ENCODE measurements at regions not wholly inside any gene's neighbourhood (a gene's known extent, or its start where the extent isn't known, plus 50 kb on each side); places are given as distances from the start of the nearest gene placed in this dataset.

- TF ChIP-seq ASH2L (IDR thresholded peaks at IDR 0.05; ENCODE audit: low read length) (no peak), ZNF274 (IDR thresholded peaks at IDR 0.05; ENCODE audit: borderline replicate concordance, extremely low read depth, low read length) (no peak), POLR2AphosphoS5 (IDR thresholded peaks at IDR 0.05; ENCODE audit: low read depth, low read length) (peak; percentile 71), POLR2A (IDR thresholded peaks at IDR 0.05; ENCODE audit: control extremely low read depth in 1 of 2, low read depth in 2 of 2, low read length in 2 of 2) (peak; percentile 55 to 65), CHD1 (IDR thresholded peaks at IDR 0.05; ENCODE audit: low read depth, low read length) (no peak), CEBPB (IDR thresholded peaks at IDR 0.05; ENCODE audit: low read depth, low read length) (no peak), EZH2 (IDR thresholded peaks at IDR 0.05; ENCODE audit: low read depth, low read length, severe bottlenecking) (no peak), CTCF (IDR thresholded peaks at IDR 0.05; ENCODE audit: control extremely low read depth in 1 of 3, insufficient read depth in 1 of 3, low read depth in 1 of 3, low read length in 3 of 3) (no peak), CREB1 (IDR thresholded peaks at IDR 0.05) (no peak), PHF8 (conservative IDR thresholded peaks at IDR 0.05; ENCODE audit: low read depth, low read length) (no peak), TCF12 (IDR thresholded peaks at IDR 0.05; ENCODE audit: low read depth, low read length) (no peak)
- TF ChIP-seq, protein P1, sequence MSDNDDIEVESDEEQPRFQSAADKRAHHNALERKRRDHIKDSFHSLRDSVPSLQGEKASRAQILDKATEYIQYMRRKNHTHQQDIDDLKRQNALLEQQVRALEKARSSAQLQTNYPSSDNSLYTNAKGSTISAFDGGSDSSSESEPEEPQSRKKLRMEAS (IDR thresholded peaks at IDR 0.05), result no peak
These were observed 797.0 kb upstream of the CDH10 start for GRCh38 chr5:25441810-25442209.

All from H1 (cell line).